ENCODE measurements at regions not wholly inside any gene's neighbourhood (a gene's known extent, or its start where the extent isn't known, plus 50 kb on each side); places are given as distances from the start of the nearest gene placed in this dataset.

DNA sequence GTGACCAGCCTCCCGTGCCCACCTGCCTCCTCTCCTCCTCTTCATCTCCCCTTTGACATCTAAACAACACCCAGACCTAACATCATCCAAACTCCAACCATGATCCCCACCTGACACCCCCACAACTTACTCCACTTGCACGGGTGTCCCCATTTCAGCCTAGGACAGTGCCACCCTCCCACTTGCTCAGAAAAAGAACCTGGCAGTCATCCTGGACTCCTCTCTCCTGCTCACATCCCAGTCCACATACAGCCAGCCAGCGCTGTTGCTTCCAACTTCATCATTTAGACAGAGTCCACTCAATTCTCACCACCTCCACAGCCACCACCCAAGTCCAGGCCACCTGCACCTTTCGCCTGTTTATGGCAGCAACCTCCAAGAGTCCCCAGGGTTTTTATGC, 485.7 kb downstream of the MN1 start:
- H4K5ac ChIP-seq (ENCODE audit: insufficient read length, low read depth, low read length): no peak overlapping the region
- no peak overlapping the region for H2AK5ac ChIP-seq (ENCODE audit: low read depth, low read length)
- DNase-seq (ENCODE audit: low read depth in 1 of 2, low spot score in 2 of 2) (no peak), FAIRE-seq (no peak)
- TF ChIP-seq PHF8 (conservative IDR thresholded peaks at IDR 0.05; ENCODE audit: low read depth, low read length) (no peak), CEBPB (IDR thresholded peaks at IDR 0.05; ENCODE audit: low read depth, low read length) (no peak), SRF (IDR thresholded peaks at IDR 0.05; ENCODE audit: low read depth, low read length) (no peak), GTF2F1 (IDR thresholded peaks at IDR 0.05; ENCODE audit: borderline replicate concordance, low read depth, low read length) (no peak), POLR2A (IDR thresholded peaks at IDR 0.05; ENCODE audit: control extremely low read depth in 1 of 2, low read depth in 2 of 2, low read length in 2 of 2) (no peak), FOSL1 (IDR thresholded peaks at IDR 0.05; ENCODE audit: insufficient read depth, low read depth, low read length) (no peak), CBX5 (IDR thresholded peaks at IDR 0.05; ENCODE audit: low read depth, low read length) (no peak), MAFK (IDR thresholded peaks at IDR 0.05; ENCODE audit: low read depth, low read length) (no peak), SAP30 (IDR thresholded peaks at IDR 0.05; ENCODE audit: insufficient read depth, insufficient replicate concordance, low read length) (no peak)
- TF ChIP-seq, protein P1, sequence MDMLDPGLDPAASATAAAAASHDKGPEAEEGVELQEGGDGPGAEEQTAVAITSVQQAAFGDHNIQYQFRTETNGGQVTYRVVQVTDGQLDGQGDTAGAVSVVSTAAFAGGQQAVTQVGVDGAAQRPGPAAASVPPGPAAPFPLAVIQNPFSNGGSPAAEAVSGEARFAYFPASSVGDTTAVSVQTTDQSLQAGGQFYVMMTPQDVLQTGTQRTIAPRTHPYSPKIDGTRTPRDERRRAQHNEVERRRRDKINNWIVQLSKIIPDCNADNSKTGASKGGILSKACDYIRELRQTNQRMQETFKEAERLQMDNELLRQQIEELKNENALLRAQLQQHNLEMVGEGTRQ (IDR thresholded peaks at IDR 0.05; ENCODE audit: low read length): no peak
- TF ChIP-seq, protein P2, sequence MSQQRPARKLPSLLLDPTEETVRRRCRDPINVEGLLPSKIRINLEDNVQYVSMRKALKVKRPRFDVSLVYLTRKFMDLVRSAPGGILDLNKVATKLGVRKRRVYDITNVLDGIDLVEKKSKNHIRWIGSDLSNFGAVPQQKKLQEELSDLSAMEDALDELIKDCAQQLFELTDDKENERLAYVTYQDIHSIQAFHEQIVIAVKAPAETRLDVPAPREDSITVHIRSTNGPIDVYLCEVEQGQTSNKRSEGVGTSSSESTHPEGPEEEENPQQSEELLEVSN (IDR thresholded peaks at IDR 0.05): no peak
- H3K18ac ChIP-seq (ENCODE audit: extremely low read depth, low read length): no peak overlapping the region
- H3K56ac ChIP-seq (replicated peaks; ENCODE audit: insufficient read length, low read depth, low read length): no peak overlapping the region
- no peak overlapping the region for H3K4me2 ChIP-seq (ENCODE audit: insufficient read depth in 1 of 2, low read depth in 2 of 2, low read length in 2 of 2)
- no peak overlapping the region for H2AFZ ChIP-seq (ENCODE audit: low read length)
- no peak overlapping the region for H2BK15ac ChIP-seq (ENCODE audit: low read length)
- H3K79me1 ChIP-seq (ENCODE audit: low read depth, low read length): no peaks in the 10 kb centered on the region
- no peaks in the 10 kb centered on the region; a peak in 1 of 8 replicates for H3K36me3 ChIP-seq (ENCODE audit: control insufficient read depth in 2 of 4, insufficient read depth in 4 of 4, low read length in 3 of 4)
- H3K9ac ChIP-seq (replicated peaks in 1 of 4; ENCODE audit: extremely low read depth in 1 of 4, low read depth in 3 of 4, low read length in 3 of 4): no peak overlapping the region
- no peak overlapping the region for H2BK12ac ChIP-seq (ENCODE audit: low read depth, low read length)
- H3K79me2 ChIP-seq (ENCODE audit: control insufficient read depth in 1 of 2, insufficient read depth in 2 of 2, low read length in 2 of 2): no peaks in the 10 kb centered on the region; a peak in 1 of 4 replicates
- 0 out of 2 replicates have a peak overlapping the region, but pooled peaks have one; percentile 27 for H2BK20ac ChIP-seq (ENCODE audit: low read length)
- H4K20me1 ChIP-seq (replicated peaks in 1 of 2; ENCODE audit: control insufficient read depth in 1 of 2, insufficient read depth in 2 of 2, low read length in 2 of 2): peaks cover 0 to 4% of the 10 kb centered on the region in 2 experiments
- H3K4me3 ChIP-seq (ENCODE audit: extremely low read depth in 1 of 4, insufficient read depth in 2 of 4, low read depth in 3 of 4, low read length in 4 of 4): no peak overlapping the region
- H3K4ac ChIP-seq (replicated peaks; ENCODE audit: insufficient read length, low read depth, low read length): no peak overlapping the region
- peaks cover 0 to 5% (median 0%) of the 10 kb centered on the region in 4 experiments; a peak in 2 of 7 replicates for H3K27me3 ChIP-seq (replicated peaks in 1 of 4; ENCODE audit: control insufficient read depth in 3 of 4, extremely low read depth in 1 of 4, insufficient read depth in 3 of 4, low read length in 3 of 4)
- no peak overlapping the region for H3K14ac ChIP-seq (ENCODE audit: insufficient read length)
- WGBS, 2 experiments (ENCODE audit: extremely low coverage in 1 of 2, insufficient coverage in 1 of 2, insufficient read length in 1 of 2, insufficient replicate concordance in 2 of 2, low coverage in 1 of 2, low lambda C conversion rate in 2 of 2, missing lambda C conversion rate in 1 of 2): 90% methylated on average over 3 of the region's 4 CpGs; no CpG with 5 or more reads in 1 of the 2 experiments
- no peak overlapping the region for H4K91ac ChIP-seq (replicated peaks; ENCODE audit: insufficient read length, low read length)
- H3K4me1 ChIP-seq (replicated peaks in 1 of 4; ENCODE audit: control insufficient read depth in 3 of 4, insufficient read depth in 4 of 4, low read length in 3 of 4): peaks cover 9 to 26% (median 16%) of the 10 kb centered on the region in 4 experiments; a peak in 6 of 7 replicates
- ChIA-PET CTCF (ENCODE audit: partially characterized antibody) (no interaction called here), POLR2A (ENCODE audit: partially characterized antibody) (no interaction called here)
- no peak overlapping the region for H3K27ac ChIP-seq (ENCODE audit: low read depth, low read length)
- H3K23ac ChIP-seq (ENCODE audit: insufficient read length): no peak overlapping the region
- no peak overlapping the region for H4K8ac ChIP-seq (ENCODE audit: extremely low read depth, insufficient read depth, low read length)
- no peak overlapping the region for H2BK5ac ChIP-seq (ENCODE audit: low read depth, low read length)
- peaks cover 0 to 8% of the 10 kb centered on the region in 2 experiments; a peak in 2 of 4 replicates for H3K9me3 ChIP-seq (ENCODE audit: insufficient read depth in 2 of 2, low read depth in 1 of 2, low read length in 1 of 2)
- peaks cover 5% of the 10 kb centered on the region for H3K23me2 ChIP-seq (ENCODE audit: low read depth, low read length)
- H2BK120ac ChIP-seq (replicated peaks; ENCODE audit: low read depth, low read length): no peak overlapping the region

All from H1 (cell line).